Thoracic aorta (tissue), 2 donors: ENCODE measurements at regions not wholly inside any gene's neighbourhood (a gene's known extent, or its start where the extent isn't known, plus 50 kb on each side); places are given as distances from the start of the nearest gene placed in this dataset.

Experiments used
- ATAC-seq: fragments of 150-250 bp; one replicate; pipeline ENCODE4 v1.8.0; 2017; ENCODE audit warnings: low read depth; ENCODE audit not compliant: insufficient number of reproducible peaks, low FRiP score
- DNase-seq: peaks from one replicate; pipeline ENCODE4 v3.0.0-alpha.2; 2020; ENCODE audit warnings: low spot score
- H3K27ac ChIP-seq, 2 donors: fragments of 200-600 bp; sonication (generic); 1 replicate in 1 of 2; 2 replicates in 1 of 2; pipeline ENCODE4 v1.5.1; 2016; ENCODE audit warnings: mild to moderate bottlenecking in 2 of 2, moderate library complexity in 2 of 2
- H3K27me3 ChIP-seq: fragments of 200-600 bp; sonication (generic); replicated peaks from 2 replicates; pipeline ENCODE4 v1.6.0; 2016; ENCODE audit warnings: mild to moderate bottlenecking; ENCODE audit not compliant: insufficient read depth
- H3K36me3 ChIP-seq: fragments of 200-600 bp; sonication (generic); one replicate; pipeline ENCODE4 v1.5.1; 2016
- H3K4me1 ChIP-seq, 2 donors: fragments of 200-600 bp; sonication (generic); 1 replicate in 1 of 2; 2 replicates in 1 of 2; pipeline versions ENCODE4 v1.5.1 to v1.6.0; 2016; ENCODE audit warnings: low read depth in 2 of 2, mild to moderate bottlenecking in 1 of 2; ENCODE audit not compliant: control insufficient read depth in 1 of 2
- H3K4me3 ChIP-seq: fragments of 200-600 bp; sonication (generic); 2 replicates; pipeline ENCODE4 v1.5.1; 2016; ENCODE audit warnings: mild to moderate bottlenecking
- H3K9me3 ChIP-seq: fragments of 200-600 bp; sonication (generic); 2 replicates; pipeline ENCODE4 v1.5.1; 2016
- CTCF ChIP-seq: fragments of 200-600 bp; sonication (generic); IDR thresholded peaks from one replicate; pipeline ENCODE4 v1.5.1; 2019; ENCODE audit warnings: antibody characterized with exemption

GRCh38 chr9:81082221-81082620, 607.1 kb downstream of the TLE1 start:
- H3K36me3 ChIP-seq: no peaks in the 10 kb centered on the region
- H3K27me3 ChIP-seq: no peaks in the 10 kb centered on the region
- no peak overlapping the region for H3K4me3 ChIP-seq
- DNase-seq (no peak), ATAC-seq (no peak)
- no peak for TF ChIP-seq CTCF
- H3K9me3 ChIP-seq: no peaks in the 10 kb centered on the region
- H3K4me1 ChIP-seq: peaks cover 11 to 22% of the 10 kb centered on the region in 2 donors
- no peak overlapping the region for H3K27ac ChIP-seq

- Histone ChIP-seq H3K9me3 (no peaks in the 10 kb centered on the region), H3K4me3 (no peak overlapping the region), H3K27ac (no peak overlapping the region), H3K27me3 (no peaks in the 10 kb centered on the region), H3K36me3 (no peaks in the 10 kb centered on the region), H3K4me1 (peaks cover 11 to 22% of the 10 kb centered on the region in 2 donors)
- DNase-seq: no peak
- TF ChIP-seq CTCF: no peak
- no peak for ATAC-seq
Measured at GRCh38 chr9:81080900-81081299, 608.4 kb downstream of the TLE1 start.

- peaks cover 11 to 22% of the 10 kb centered on the region in 2 donors for H3K4me1 ChIP-seq
- H3K36me3 ChIP-seq: no peaks in the 10 kb centered on the region
- H3K4me3 ChIP-seq: no peak overlapping the region
- no peaks in the 10 kb centered on the region for H3K9me3 ChIP-seq
- ATAC-seq (no peak), DNase-seq (no peak)
- no peaks in the 10 kb centered on the region for H3K27me3 ChIP-seq
- no peak overlapping the region for H3K27ac ChIP-seq
- TF ChIP-seq CTCF: no peak
Measured at GRCh38 chr9:81080185-81080584, 609.2 kb downstream of the TLE1 start.

- ATAC-seq (no peak), DNase-seq (no peak)
- Histone ChIP-seq H3K4me1 (peaks cover 8 to 17% of the 10 kb centered on the region in 2 donors), H3K36me3 (no peaks in the 10 kb centered on the region), H3K27ac (no peak overlapping the region), H3K27me3 (no peaks in the 10 kb centered on the region), H3K4me3 (no peak overlapping the region), H3K9me3 (no peaks in the 10 kb centered on the region)
- TF ChIP-seq CTCF: no peak
Measured at GRCh38 chr9:81079055-81079454, 610.3 kb downstream of the TLE1 start.

GRCh38 chr9:81078555-81078954, 610.8 kb downstream of the TLE1 start:
- Histone ChIP-seq H3K27ac (no peak overlapping the region), H3K4me3 (no peak overlapping the region), H3K9me3 (no peaks in the 10 kb centered on the region), H3K4me1 (peaks cover 6 to 12% of the 10 kb centered on the region in 2 donors), H3K36me3 (no peaks in the 10 kb centered on the region), H3K27me3 (no peaks in the 10 kb centered on the region)
- TF ChIP-seq CTCF: no peak
- ATAC-seq (no peak), DNase-seq (no peak)
